Small intestine (tissue), 7 donors: ENCODE measurements at regions not wholly inside any gene's neighbourhood (a gene's known extent, or its start where the extent isn't known, plus 50 kb on each side); places are given as distances from the start of the nearest gene placed in this dataset.
"Not testable (repeated sequence)": the region's sequence is repeated elsewhere in the genome, so short reads cannot be mapped to it uniquely, and the experiment has no call there.

Experiments
- DNase-seq, 2 donors: peaks; one replicate each; pipeline versions ENCODE4 v3.0.0 to v3.0.0-alpha.2; 2013
- FAIRE-seq: peaks from 2 replicates; lab custom pipeline; 2012; peaks lifted over from hg19 to GRCh38; lab: Jason Lieb, UNC
- H3K27ac ChIP-seq, 3 donors: one replicate each; pipeline ENCODE4 v1.5.1; 2013; ENCODE audit warnings: low read length in 2 of 3, mild to moderate bottlenecking in 2 of 3, control low read depth in 1 of 3, inconsistent platforms in 1 of 3, low read depth in 1 of 3, moderate library complexity in 1 of 3
- H3K27me3 ChIP-seq, 3 donors: one replicate each; pipeline ENCODE4 v1.6.1; 2013; ENCODE audit warnings: low read length in 3 of 3, inconsistent platforms in 1 of 3; ENCODE audit not compliant: control insufficient read depth in 3 of 3, insufficient read depth in 3 of 3
- H3K36me3 ChIP-seq, 3 donors: one replicate each; pipeline ENCODE4 v1.6.1; 2013; ENCODE audit warnings: low read length in 3 of 3, inconsistent platforms in 1 of 3, low read depth in 1 of 3, mild to moderate bottlenecking in 1 of 3, moderate library complexity in 1 of 3; ENCODE audit not compliant: control insufficient read depth in 3 of 3, insufficient read depth in 2 of 3
- H3K4me1 ChIP-seq, 3 donors: one replicate each; pipeline ENCODE4 v1.6.1; 2013; ENCODE audit warnings: low read length in 2 of 3, inconsistent platforms in 1 of 3, low read depth in 1 of 3, mild to moderate bottlenecking in 1 of 3, moderate library complexity in 1 of 3; ENCODE audit not compliant: control insufficient read depth in 3 of 3, insufficient read depth in 2 of 3
- H3K4me3 ChIP-seq, 3 donors: one replicate each; pipeline ENCODE4 v1.5.1; 2013; ENCODE audit warnings: low read length in 3 of 3, control low read depth in 1 of 3, inconsistent platforms in 1 of 3, low read depth in 1 of 3, mild to moderate bottlenecking in 1 of 3, moderate library complexity in 1 of 3
- H3K9me3 ChIP-seq, 2 donors: one replicate each; pipeline ENCODE4 v1.6.1; 2013; ENCODE audit warnings: low read depth in 1 of 2, low read length in 1 of 2; ENCODE audit not compliant: control insufficient read depth in 2 of 2, insufficient read depth in 1 of 2
- WGBS, 3 donors: extraction: QIAGEN DNeasy Blood & Tissue Kit; methylation state at CpG; one replicate each; pipeline ENCODE4 v1.1.7; 2013; 5-methylcytosine and 5-hydroxymethylcytosine counted together
- donor health status: healthy with polysubstance abuse.
- donor health status: control.
- donor health status: control.
- donor health status: Bipolar disorder and iron deficiency.
- donor health status: healthy.

DNA sequence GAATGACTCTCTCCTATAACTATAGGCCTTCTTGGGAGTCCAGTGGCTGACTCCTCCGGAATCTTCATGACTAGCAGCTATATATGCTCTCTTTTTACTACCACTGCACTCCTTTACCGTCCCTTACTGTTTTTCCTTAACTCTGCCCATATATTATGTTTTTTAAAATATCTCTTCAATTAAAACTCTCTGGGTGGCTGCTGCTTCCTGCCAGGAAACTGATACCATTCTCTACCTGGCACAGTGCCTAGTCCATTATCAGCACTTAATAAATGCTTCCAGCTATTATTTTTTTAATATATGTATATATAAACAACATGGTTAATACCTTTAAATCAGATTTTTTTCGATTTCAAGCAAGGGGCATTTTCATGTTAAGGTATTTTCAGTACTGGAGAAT is 136.6 kb upstream of the FAM47B start:
- WGBS, 3 donors, result 35 to 58% (median 45%) methylated on average over 3 of the region's 3 CpGs
- no peak overlapping the region for H3K27ac ChIP-seq
- no peaks in the 10 kb centered on the region for H3K4me1 ChIP-seq
- DNase-seq (no peak), FAIRE-seq (no peak)
- no peaks in the 10 kb centered on the region for H3K36me3 ChIP-seq
- peaks cover 0 to 2% of the 10 kb centered on the region in 2 donors for H3K9me3 ChIP-seq
- no peak overlapping the region for H3K4me3 ChIP-seq
- no peaks in the 10 kb centered on the region for H3K27me3 ChIP-seq

DNA sequence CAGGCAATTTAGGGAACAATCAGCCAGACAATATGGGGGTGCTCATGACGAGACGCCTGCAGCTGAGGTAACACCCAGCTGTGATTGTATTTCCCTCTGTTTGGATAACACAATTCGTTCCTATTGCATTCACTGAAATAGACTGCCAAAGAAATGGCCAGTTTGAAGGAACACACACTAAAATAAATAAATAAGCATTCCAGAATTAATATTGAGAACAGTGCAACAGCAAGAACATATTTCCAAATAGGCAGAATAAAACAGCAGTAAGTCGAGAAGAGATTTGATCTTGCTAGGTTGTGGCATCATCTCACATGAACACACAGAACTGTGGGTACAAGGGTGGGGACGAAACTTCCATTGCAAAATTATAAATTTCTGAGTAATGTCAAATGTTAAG is 133.5 kb upstream of the FAM47B start:
- no peak for DNase-seq
- FAIRE-seq, result no peak
- 54 to 62% (median 55%) methylated on average over 5 of the region's 5 CpGs for WGBS, 3 donors

DNA sequence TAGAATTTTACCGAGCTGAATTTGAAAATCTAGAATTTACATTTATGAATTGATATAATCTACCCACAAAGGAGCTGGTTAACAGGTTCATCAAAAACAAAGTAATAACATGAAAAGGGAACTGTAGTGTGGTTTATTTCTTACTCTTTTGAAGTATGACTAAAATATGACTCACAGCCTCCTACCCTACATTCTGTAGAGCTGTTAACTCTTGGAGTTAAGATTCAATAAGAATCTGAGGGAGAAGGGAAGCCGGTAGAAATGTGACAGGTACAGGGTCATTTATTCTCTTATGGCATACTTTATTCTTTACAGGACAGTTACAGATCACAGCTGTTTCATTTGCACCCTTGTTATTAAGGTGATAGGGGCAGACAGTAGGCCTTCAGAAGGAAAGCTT is 132.2 kb upstream of the FAM47B start:
- H3K27me3 ChIP-seq, result no peaks in the 10 kb centered on the region
- no peaks in the 10 kb centered on the region for H3K36me3 ChIP-seq
- H3K4me1 ChIP-seq, result no peaks in the 10 kb centered on the region
- no peak overlapping the region for H3K27ac ChIP-seq
- FAIRE-seq (peak; percentile 61), DNase-seq (no peak)
- peaks cover 0 to 2% of the 10 kb centered on the region in 2 donors for H3K9me3 ChIP-seq
- H3K4me3 ChIP-seq, result no peak overlapping the region
- WGBS, 3 donors, result 44 to 83% (median 80%) methylated on average over 2 of the region's 2 CpGs

More for the DNA sequence above, 133.5 kb upstream of the FAM47B start:
- H3K27ac ChIP-seq, result no peak overlapping the region
- H3K4me3 ChIP-seq, result no peak overlapping the region
- no peaks in the 10 kb centered on the region for H3K36me3 ChIP-seq
- no peaks in the 10 kb centered on the region for H3K4me1 ChIP-seq
- H3K27me3 ChIP-seq, result no peaks in the 10 kb centered on the region
- H3K9me3 ChIP-seq, result peaks cover 0 to 2% of the 10 kb centered on the region in 2 donors

DNA sequence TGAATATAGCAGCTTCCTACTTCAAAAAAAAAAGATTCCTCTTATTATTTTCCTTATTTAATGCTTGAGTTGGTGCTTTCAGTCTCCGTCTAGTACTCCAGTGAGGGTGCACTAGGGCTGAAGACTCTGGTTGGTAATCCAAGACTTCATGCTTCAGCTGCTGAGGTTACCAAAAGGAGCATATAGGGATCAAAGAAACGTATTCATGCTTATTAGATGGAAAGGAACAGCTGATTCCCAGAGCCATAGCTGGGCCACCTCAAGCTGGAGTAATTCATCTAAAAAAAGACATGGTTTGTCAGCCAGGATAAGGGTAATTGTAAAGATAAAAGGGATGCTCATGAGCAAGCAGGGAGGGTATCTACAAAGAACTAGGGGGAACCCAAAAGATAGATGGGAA is 131.7 kb upstream of the FAM47B start:
- no peak for FAIRE-seq
- no peaks in the 10 kb centered on the region for H3K9me3 ChIP-seq
- 48 to 57% (median 50%) methylated on average over 2 of the region's 2 CpGs for WGBS, 3 donors

DNA sequence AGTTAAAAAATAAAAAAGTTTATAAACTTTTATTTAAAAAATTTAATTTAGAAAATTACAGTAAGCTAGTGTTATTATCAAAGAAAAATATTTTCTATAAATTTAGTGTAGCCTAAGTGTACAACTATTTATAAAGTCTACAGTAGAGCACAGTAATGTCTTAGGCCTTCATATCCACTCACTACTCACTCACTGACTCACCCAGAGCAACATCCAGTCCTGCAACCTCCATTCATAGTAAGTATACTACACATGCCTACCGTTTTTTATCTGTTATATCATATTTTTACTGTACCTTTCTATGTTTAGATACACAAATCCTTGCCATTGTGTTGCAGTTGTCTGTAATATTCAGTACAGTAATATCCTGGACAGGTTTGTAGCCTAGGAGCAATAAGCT is 129.0 kb upstream of the FAM47B start:
- no peaks in the 10 kb centered on the region for H3K9me3 ChIP-seq
- no peaks in the 10 kb centered on the region for H3K36me3 ChIP-seq
- no peak overlapping the region for H3K4me3 ChIP-seq
- no peaks in the 10 kb centered on the region for H3K4me1 ChIP-seq
- WGBS, 3 donors, result 4 to 54% (median 6%) methylated on average over 1 of the region's 1 CpG
- FAIRE-seq (no peak), DNase-seq (no peak)
- no peak overlapping the region for H3K27ac ChIP-seq
- H3K27me3 ChIP-seq, result no peaks in the 10 kb centered on the region

More for the DNA sequence above, 131.7 kb upstream of the FAM47B start:
- Histone ChIP-seq H3K4me1 (no peaks in the 10 kb centered on the region), H3K27me3 (no peaks in the 10 kb centered on the region), H3K27ac (no peak overlapping the region), H3K36me3 (no peaks in the 10 kb centered on the region), H3K4me3 (no peak overlapping the region)
- no peak for DNase-seq

DNA sequence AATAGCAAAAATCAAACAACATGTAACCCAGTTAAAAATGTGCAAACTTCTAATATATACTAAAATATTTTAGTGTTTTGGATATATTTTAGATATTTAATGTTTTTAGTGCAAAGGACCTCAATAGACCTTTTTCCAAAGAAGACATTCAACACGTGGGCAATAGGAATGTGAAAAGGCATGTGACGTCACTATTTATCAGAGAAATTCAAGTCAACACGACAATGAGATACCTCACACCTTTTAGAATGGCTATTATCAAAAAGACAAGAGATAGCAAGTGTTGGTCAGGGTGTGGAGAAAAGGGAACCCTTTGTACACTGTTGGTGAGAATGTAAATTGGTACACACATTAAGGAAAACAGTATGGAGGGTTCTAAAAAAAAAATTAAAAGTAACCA is 115.6 kb upstream of the FAM47B start:
- FAIRE-seq, result no peak
- Histone ChIP-seq H3K27me3 (no peaks in the 10 kb centered on the region), H3K27ac (no peak overlapping the region), H3K4me3 (no peak overlapping the region), H3K9me3 (no peaks in the 10 kb centered on the region), H3K36me3 (no peaks in the 10 kb centered on the region), H3K4me1 (no peaks in the 10 kb centered on the region)
- 14 to 30% (median 14%) methylated on average over 3 of the region's 3 CpGs for WGBS, 3 donors
- DNase-seq, result no peak

DNA sequence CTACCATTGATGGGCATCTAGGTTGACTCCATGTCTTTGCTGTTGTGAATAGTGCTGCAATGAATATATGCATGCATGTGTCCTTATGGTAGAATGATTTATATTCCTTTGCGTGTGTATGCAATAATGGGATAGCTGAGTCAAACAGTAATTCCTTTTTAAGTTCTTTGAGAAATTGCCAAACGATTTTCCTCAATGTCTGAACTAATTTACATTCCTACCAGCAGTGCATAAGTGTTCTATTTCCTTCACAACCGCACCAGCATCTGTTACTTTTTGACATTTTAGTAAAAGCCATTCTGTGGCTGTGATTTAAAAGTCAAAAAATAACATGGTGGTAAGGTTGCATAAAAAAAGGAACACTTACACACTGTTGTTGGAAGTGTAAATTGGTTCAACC is 103.1 kb upstream of the FAM47B start:
- no peak overlapping the region for H3K4me3 ChIP-seq
- no peaks in the 10 kb centered on the region for H3K27me3 ChIP-seq
- no peaks in the 10 kb centered on the region for H3K4me1 ChIP-seq
- DNase-seq, result no peak
- no peaks in the 10 kb centered on the region for H3K36me3 ChIP-seq
- WGBS, 3 donors, result 68 to 83% (median 72%) methylated on average over 3 of the region's 3 CpGs
- H3K27ac ChIP-seq, result no peak overlapping the region
- H3K9me3 ChIP-seq, result no peaks in the 10 kb centered on the region
- no peak for FAIRE-seq

DNA sequence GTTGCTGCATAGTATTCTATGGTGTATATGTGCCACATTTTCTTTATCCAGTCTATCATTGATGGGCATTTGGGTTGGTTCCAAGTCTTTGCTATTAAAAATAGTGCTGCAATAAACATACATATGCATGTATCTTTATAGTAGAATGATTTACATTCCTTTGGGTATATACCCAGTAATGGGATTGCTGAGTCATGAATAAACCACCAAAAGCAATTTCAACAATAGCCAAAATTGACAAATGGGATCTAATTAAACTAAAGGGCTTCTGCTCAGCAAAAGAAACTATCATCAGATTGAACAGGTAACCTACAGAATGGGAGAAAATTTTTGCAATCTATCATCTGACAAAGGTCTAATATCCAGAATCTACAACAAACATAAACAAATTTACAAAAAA is 101.4 kb upstream of the FAM47B start:
- not testable (repeated sequence) for H3K4me3 ChIP-seq, H3K36me3 ChIP-seq, H3K27ac ChIP-seq, FAIRE-seq, H3K27me3 ChIP-seq, H3K9me3 ChIP-seq, DNase-seq, H3K4me1 ChIP-seq

DNA sequence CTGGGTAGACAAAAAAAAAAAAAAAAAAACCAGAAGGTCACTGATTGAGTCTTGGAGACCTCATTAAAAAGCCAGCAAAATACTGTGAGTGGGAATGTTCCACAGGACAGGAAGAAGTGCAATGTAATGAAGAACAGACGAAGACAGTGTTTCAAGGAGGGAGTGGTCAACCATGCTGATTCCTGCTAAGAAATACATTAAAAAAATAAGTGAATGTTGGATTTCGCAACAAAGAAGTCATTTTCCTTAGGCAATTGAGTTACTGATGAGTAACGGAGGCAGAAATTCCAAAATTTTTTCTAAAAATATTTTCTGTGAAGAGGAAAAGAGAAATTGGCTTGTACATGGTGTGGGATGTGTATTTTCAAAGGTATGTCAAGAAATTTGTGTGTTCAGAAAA is 94.3 kb upstream of the FAM47B start:
- FAIRE-seq, result no peak
- Histone ChIP-seq H3K27me3 (no peaks in the 10 kb centered on the region), H3K4me1 (no peaks in the 10 kb centered on the region)

More for the DNA sequence above, 94.3 kb upstream of the FAM47B start:
- DNase-seq, result no peak
- Histone ChIP-seq H3K9me3 (no peaks in the 10 kb centered on the region), H3K4me3 (no peak overlapping the region), H3K27ac (no peak overlapping the region), H3K36me3 (no peaks in the 10 kb centered on the region)
- 61 to 83% (median 73%) methylated on average over 3 of the region's 3 CpGs for WGBS, 3 donors
